ENCODE measurements at regions not wholly inside any gene's neighbourhood (a gene's known extent, or its start where the extent isn't known, plus 50 kb on each side); places are given as distances from the start of the nearest gene placed in this dataset.

DNA sequence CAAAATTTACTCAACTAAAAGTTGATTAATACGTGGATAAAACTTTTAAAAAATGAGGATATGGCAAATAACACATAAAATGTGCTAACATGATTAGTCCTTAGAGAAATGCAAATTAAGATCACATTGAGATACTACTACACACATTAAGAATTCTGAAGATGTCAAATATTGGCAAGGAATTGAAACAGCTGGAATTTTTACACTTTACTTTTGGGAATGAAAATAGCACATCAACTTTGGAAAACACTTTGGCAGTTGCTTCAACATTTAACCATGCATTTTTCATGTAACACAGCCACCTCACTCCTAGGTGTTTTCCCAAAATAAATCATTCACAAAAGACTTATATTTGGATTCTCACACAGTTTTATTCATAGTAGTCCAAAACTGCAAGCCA, 687.9 kb upstream of the SETBP1 start:
- DNase-seq = no peak

DNA sequence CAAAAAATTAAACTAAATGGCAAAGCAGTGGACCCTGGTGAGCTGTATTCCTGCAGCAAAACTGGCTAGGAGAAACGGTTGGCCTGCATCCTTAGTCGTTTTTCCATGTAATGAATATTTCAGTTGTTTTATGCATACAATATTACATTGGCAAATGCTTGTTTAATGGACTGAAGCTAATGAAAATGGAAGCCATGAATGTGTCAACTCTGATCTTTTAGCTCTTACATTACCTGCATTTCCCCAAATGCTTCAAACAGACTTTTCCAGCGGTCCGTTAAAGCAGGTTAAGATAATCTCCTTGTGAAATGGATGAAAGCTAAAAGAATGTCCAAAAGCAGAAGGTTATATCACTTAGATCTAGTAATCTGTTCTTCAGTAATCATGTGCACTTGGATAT, 686.3 kb upstream of the SETBP1 start:
- DNase-seq = no peak

DNA sequence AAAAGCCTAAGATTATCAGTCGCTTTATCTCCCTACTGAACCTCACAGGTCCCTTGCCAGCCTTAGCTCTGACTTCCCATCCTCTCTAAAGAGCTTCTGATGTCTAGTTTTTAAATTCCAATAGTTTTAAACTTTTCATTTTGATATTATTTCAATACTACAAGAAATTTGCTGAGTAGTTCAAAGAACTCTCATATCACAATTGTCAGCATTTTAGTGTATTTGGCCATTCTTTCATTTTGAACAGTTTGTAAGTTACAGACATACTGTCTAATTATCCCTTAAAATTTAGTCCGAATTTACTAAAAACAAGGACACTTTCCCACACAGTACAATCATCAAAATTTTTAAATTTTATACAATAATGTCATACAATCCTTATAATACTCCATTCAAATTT, 666.8 kb upstream of the SETBP1 start:
- no peak for DNase-seq

DNA sequence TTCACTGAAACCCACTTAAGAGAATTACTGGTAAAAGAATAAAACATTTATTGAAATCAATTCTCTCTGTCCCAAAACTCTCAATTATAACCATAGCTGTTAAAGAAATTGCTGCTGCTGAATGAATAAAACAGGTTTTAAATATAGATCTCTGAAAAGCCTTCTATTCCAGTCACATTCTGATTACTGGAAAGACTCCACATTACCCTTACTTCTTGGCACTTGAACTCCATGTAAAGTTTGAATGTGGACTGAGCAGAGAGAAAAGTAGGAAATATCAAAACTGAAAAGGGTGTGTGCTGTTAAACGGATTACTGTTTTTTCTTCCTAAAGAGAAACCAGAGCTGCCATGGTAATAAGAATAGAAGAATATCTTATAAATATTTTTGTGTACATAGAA, 655.3 kb upstream of the SETBP1 start:
- no peak for DNase-seq

DNA sequence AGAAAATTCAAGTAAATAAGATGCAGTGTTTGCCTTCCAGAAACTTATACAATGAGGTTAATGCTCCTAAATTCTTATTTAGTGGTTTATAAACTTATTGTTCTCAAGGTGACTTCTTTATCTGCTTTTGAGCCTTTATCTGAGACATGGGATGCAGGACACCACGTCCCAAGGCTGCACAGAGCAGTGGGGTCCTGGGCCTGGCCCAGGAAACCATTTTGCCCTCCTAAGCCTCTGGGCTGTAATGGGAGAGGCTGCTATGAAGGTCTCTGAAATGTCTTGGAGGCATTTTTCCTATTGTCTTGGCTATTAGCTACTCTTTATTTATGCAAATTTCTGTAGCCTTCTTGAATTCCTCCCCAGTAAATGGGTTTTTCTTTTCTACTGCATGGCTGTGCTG, 652.6 kb upstream of the SETBP1 start:
- DNase-seq = no peak

DNA sequence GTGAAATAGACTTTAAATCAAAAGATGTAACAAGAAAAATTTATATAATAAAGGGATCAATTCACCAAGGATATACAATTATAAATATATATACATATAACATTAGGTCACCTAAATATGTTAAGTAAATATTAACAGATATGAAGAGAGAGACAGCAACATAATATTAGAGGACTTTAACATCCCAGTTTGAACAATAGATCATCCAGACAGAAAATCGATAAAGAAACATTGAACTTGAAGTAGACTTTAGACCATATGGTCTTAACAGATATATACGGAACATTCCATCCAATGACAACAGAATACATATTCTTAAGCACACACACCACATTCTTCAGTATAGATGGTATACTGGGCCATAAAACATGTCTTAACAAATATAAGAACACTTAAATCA, 649.6 kb upstream of the SETBP1 start:
- DNase-seq = no peak

DNA sequence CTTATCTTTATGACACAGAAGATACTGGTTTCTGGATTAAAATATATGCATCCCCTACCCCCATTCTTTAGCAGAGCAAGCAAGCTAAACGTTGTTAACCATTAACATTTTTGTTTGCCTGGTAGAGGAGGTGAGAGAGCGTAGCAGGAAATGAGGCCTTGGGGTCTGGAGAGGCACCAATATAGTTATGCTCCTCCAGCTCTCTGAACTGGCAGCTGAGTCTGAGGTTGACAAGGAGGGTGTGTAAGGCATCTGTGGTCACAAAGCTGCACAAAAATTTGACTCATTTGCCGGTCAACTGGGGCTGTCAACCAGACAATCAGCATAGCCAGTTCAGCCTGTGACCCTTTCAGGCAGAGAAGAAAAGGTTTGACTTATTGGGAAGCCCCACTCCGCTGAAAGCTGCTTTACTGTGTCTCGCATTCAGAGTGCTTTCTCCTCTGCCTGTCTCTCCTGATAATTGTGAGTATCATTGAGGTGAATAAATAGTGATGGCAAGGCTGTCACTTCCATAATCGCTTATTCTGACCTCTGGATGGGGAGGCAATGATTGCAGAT, 647.5 kb upstream of the SETBP1 start:
- DNase-seq = no peak

DNA sequence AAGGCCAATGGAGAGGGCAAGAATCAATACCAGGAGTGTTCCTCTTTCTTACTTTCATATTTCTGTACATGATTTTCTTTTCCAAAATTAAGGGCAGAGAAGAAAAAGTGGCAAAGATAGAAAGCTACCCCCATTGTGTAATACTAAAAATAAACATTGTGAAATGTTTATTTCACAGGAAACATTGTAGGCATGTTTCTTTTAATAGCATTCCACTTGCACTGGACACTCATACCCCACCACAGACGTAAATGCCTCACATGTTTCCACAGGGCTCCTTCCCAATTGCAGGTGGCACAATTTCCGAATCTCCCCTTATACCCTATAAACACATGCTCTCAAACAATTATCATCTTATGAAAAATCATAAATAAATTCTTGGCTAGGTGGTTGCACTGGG, 645.1 kb upstream of the SETBP1 start:
- DNase-seq = no peak

DNA sequence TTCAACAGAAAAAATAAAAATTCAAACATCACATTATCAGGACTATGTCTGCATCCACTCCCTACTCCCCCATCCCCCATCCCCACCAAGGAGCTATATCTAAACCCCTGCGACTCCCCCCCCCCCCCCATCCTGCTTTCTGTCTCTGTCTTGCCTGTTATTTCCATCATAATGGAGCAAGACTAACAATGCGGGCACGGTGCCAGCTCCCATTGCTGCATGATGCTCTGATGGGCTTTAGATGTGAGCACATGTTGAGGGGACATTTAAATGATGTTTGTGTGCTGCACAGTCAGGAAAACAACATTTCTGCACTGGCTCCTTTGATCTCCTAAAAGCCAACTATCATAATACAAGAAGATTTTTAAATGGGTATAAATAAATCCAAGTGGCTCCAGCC, 644.2 kb upstream of the SETBP1 start:
- DNase-seq = no peak

DNA sequence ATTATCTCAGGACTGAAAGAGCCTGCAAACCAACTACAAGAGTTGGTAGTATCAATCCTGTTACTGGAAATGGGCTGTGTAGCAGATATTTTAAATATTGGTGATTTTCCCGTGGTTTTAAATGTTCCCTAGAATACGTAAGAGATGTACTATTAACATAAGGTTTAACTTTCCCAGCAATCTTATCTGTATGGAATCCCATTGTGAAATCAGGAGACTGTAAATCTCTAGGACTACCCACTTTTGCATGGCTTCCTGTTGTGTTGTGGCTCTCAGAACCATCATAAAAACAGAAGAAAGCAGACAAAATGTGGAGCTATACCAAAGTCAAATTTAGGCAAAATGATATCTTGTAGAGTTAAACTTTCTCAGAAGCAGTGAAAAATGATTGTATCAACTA, 641.5 kb upstream of the SETBP1 start:
- no peak for DNase-seq

DNA sequence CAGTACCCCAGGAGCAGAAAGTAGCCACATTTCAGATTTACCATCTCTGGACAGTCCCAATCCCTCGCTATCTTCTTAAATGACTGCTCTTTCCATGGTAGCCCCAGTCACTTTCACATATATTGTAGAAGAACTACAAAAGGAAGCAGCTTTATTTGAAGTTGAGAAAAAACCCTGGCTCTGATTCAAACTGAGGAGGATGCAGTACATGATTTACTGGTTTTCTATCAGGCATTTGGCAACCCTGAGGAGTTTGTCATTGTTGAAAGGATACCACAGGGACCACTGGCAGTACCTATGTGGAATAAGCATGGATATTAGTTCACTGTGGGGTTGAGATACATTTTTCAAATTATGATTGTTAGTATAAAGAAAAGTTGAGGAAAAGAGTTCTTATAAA, 640.9 kb upstream of the SETBP1 start:
- no peak for DNase-seq

DNA sequence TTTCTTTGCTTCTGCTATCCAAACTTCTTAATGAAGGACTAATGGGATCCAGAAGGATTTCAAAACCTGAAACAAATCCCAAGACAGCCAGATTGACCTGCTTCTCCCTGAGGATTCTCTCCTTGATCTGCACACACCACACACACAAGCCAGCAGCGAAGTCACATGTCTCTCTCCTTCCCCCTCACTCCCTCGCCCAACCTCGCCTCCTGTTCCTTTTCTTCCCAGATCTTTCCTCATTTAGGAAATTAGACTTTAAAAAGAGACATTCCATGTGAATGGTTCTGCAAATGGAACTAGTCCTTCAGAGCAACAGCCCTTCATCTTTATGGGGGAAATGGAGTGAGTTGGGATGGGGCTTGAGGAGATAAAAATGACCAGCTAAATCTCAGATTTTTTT, 639.1 kb upstream of the SETBP1 start:
- DNase-seq = no peak

DNA sequence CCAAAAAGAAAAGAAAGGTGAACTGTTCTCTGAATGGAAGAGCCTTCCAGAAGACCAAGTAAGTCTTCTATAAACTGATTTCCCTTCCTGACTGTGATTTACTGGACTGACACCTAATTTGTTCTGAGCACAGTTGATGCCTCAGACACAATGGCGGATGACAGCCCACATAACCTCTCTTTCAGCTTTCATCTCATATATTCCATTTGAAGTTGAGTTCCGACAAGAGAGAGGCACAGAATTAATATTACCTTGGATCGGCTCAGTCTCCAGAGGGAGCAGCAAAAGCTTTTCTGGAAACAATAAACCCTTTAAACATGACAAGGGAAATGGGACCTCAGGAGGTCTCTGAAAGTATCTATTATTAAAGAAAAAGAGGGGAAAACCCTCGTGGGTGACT, 638.7 kb upstream of the SETBP1 start:
- no peak for DNase-seq

DNA sequence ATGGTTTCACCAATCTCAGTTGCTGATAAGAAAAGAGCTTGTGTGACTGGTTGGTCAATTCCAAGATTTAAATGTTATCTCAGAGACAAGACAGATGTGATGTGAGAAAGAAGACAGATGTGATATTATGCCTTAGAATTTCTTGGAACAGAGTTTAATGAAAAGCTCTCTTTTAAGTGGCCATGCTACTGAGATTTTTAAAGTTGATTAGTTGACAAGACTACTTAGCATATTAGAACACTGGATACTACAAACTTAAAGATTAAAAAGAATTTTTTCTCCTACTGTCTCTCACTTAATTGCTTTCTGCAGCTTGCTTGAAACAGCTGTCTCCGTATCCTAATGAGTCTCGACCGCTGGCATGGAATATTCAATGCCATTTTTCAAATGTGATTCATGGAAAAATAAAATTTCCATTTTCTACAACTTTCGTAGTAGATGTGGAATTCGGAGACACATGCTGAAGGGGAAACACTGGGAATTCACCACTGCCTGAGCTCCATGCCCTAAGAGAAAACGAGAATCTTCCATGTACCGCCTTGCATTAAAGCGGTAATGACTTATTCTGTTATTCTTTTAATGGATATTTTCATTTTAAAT, 634.2 kb upstream of the SETBP1 start:
- DNase-seq = no peak

DNA sequence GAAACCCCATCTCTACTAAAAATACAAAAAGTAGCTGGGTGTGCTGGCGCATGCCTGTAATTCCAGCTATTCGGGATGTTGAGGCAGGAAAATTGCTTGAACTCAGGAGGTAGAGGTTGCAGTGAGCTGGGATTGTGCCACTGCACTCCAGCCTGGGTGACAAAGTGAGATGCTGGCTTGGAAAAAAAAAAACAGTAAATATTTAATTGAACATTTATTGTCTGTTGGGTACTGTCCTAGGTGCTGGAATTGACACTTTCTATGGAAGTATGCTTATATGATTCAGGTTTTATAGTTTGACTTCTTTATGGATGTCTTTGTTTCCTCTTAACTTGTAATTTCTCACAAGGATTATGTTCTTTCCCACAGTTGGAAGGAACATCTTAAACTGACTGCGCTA, 633.1 kb upstream of the SETBP1 start:
- DNase-seq = no peak

DNA sequence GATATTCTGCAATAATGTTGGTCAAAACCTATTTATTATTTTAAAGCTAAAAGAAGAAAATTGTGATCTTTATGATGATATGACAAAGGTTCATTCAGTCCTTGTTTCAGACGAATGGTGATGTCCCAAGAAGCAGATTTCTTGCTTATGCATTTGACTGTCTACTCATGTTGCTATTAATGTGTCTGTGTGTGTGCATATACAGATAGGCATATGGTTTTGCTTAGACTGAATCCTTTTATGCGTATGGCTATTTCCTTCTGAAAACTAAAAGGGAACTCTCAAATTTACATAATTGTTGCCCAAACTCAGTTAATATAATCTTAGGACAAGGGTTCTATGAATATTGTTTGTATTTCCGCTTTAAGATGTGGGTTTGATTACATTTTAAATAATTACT, 632.3 kb upstream of the SETBP1 start:
- DNase-seq = no peak

DNA sequence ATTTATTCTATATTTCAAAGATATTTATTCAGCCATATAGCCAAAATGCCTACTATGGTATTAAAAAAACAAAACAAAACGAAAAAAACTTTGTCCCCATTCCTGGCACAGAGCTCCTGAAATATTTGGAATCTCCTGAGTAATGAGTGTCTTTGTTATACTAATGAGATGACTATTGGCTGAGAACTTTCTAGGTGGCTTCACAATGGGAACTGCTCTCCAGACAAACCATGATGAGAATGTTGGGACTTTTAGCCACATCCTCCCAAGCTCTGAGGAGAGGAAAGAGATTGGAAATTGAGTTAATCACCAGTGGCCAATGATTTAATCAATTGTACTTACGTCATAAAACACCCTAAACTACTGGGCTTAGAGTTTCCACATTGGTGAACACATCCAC, 631.8 kb upstream of the SETBP1 start:
- DNase-seq = no peak

DNA sequence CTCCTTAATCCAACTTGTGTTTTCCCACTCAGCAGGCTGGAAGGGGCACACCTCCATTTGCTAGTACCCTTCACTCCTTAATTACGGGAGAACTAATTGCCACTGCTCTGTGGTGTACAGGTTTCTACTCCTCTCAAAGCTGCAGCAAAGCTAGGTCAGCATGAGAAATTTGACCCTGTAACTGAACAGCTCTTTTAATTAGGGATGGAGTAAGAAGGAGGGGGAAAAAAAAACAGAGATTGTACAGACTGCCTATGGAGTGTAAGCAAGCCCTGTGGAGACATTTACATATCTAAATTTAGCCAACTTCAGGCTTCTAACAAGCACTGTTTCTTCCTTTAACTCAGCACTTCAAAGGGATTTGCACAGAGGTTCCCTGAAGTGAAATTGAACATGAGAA, 629.7 kb upstream of the SETBP1 start:
- DNase-seq = no peak

DNA sequence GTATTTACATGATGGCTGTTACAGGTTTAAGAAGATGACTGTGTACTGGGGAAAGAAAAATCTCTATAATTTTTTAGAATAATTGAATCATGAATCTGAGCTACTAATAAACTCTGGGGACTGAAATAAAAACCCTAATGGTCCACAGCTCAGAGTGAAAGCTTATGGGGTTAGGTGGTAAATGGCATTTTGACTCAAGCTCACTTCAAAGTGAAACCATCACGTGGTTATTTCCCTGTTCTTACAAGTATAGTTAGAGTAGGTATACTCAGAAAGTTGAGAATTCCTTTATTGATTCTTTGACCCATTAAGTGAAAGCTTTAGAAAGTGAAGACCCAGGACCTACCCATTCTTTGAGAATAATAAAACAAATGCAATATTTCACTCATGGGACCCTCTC, 626.2 kb upstream of the SETBP1 start:
- DNase-seq = peak; percentile 9

DNA sequence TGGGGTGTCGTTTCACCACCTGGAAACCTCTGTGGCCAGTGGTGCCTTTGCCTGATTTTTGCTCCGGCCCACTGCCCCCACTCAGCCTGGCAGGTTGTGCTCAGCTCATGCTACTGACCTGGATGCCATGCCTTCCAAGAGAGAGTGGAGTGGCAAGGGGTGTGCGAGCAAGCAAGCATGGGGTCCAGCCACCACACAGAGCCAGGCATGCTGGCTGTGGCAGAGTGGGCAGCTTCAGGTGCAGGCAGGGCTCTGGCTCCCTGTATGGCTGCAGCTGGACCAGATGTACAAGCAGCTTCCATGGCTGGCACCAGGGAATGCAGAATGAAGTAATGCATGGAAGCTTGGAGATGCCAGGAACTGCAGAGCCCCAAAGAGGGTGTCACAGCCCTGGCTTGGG, 620.5 kb upstream of the SETBP1 start:
- no peak for DNase-seq

DNA sequence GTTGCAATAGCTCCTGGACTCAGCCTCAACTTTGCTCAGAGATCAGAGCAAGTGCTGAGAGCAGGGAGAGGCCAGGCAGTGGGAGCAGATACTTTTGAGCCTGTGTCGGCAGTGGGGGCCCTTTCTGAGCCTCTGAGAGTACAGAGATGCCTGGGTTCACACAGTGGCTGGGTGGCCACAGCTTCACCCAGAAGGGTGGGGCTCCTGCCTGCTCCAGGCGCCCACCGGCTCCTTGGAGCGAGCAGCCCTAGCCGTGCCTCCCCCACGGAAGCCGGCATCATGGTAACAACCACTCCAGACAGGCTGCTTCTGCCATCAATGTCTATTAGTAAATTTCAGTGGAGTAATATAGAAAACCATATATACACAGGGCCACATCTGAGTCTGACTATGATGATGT, 619.2 kb upstream of the SETBP1 start:
- DNase-seq = no peak

DNA sequence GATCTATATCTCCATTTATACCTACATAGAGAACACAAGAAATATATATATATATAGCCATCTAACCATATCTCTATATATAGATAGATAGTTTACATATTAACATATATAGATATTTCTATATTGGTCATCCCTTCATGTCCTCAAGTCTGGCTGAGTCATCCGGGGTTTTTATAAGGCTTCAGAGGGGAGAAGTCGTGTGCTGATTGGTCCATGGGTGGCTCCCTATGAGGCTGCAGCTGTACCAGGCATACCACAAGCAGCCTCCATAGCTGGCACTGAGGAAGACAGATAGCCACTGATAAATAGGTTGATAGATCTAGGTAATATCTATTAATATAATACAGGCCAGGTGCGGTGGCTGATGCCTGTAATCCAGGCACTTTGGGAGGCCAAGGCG, 618.3 kb upstream of the SETBP1 start:
- no peak for DNase-seq

DNA sequence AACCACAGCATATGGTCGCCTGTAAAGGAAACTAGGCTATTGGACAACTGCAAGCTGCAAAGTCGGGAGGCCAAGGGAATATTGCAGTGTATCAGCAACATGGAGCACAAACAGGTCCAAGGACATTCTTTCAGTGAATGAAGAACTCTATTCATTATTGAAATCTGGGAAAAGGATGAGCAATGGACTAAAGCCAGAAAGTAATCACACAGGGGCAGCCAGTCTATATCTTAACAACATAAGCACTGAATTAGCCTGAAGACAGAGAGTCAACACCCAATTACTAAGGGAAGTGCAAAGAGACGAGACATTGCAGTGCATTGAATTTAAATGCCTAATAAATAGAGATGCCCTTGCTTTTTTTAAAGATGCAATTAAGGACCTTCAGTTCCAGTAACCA, 615.5 kb upstream of the SETBP1 start:
- DNase-seq = no peak

DNA sequence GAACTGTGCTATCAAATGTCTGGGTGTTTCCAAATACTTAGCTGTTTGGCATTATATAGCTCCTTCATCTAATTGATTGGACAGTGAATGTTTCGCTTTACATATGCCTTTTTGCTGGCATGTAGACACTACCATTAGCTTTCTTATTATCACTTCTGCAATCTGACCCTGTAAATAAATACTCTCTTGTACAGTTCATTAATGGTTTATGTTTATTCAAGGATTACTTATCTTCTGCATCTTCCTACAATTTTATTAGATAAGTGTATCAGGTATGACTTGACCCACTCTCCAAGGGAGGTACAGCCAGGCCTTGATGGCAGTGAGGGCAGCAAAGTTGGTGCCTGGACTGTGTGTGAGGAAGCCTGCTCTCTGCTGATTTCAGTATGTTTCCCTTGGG, 614.1 kb upstream of the SETBP1 start:
- no peak for DNase-seq

DNA sequence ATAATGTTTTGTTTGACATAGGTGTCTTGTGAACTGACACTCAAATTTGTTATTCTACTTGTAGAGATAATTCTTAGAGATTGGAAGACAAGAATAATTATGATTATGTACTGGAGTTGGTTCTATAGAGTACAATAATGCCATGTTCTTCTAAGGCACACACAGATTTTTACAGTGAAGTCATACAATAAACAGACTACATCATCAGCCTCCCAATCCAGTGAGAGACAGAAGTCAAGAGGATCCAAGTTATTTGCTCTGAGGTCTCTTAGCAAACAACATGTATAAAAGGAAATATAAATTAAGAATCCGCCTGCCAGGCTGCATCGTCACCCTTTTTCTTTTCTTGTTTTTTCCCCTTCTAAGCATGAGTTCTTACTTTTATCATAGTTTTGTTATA, 613.5 kb upstream of the SETBP1 start:
- no peak for DNase-seq

DNA sequence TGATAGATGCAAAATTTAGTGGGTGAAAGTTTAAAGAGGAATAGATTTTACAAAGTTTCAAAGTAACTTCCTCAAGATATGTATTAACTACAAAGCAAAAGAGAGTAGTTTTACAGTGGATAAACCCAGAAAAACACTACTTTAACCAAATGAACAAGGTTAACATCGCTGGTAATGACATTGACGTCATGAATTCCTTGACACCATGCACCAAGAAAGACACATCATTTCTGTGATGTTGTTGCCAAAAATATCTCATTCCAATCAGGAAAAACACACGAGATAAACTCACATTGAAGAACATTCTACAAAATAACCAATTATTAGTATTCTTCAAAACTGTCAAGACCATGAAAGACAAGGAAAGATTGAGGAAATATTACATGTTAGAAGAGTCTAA, 605.6 kb upstream of the SETBP1 start:
- no peak for DNase-seq

Data from activated CD4-positive, alpha-beta T cell treated with anti-CD3 and anti-CD28 coated beads, Interleukin-10, Interleukin-2, amounts not matched to agents 100 ng/mL and 50 ng/mL, durations not matched to agents 16 hours and 8 hours (primary cell).